Non-pigmented ciliary epithelial cell (primary cell): ENCODE measurements at regions not wholly inside any gene's neighbourhood (a gene's known extent, or its start where the extent isn't known, plus 50 kb on each side); places are given as distances from the start of the nearest gene placed in this dataset.
"Not testable (repeated sequence)": the region's sequence is repeated elsewhere in the genome, so short reads cannot be mapped to it uniquely, and the experiment has no call there.

Experiments used
- DNase-seq: peaks from one replicate; pipeline ENCODE4 v3.0.0-alpha.2; 2010; ENCODE audit warnings: low read depth

- no peak for DNase-seq
Observed at GRCh38 chr15:70602834-70603560, 160.4 kb downstream of the UACA start.

GRCh38 chr15:70602281-70602680, 161.1 kb downstream of the UACA start:
- no peak for DNase-seq

- no peak for DNase-seq
Observed at GRCh38 chr15:70597945-70598344, 165.4 kb downstream of the UACA start.

GRCh38 chr15:70597056-70597603, 166.2 kb downstream of the UACA start:
- DNase-seq, result no peak

- DNase-seq, result peak; percentile 82
Observed at GRCh38 chr15:70596354-70597055, 166.9 kb downstream of the UACA start.

GRCh38 chr15:70593795-70594194, 169.6 kb downstream of the UACA start:
- no peak for DNase-seq

- DNase-seq, result no peak
Observed at GRCh38 chr15:70589728-70590127, 173.6 kb downstream of the UACA start.

GRCh38 chr15:70589221-70589620, 174.1 kb downstream of the UACA start:
- no peak for DNase-seq

- no peak for DNase-seq
Observed at GRCh38 chr15:70588613-70589012, 174.7 kb downstream of the UACA start.

GRCh38 chr15:70587896-70588567, 175.3 kb downstream of the UACA start:
- no peak for DNase-seq

- not testable (repeated sequence) for DNase-seq
Observed at GRCh38 chr15:70587012-70587634, 176.2 kb downstream of the UACA start.

- DNase-seq, result no peak
Observed at GRCh38 chr15:70586241-70586640, 177.1 kb downstream of the UACA start.

GRCh38 chr15:70585707-70586034, 177.7 kb downstream of the UACA start:
- no peak for DNase-seq

GRCh38 chr15:70584838-70585706, 178.3 kb downstream of the UACA start:
- DNase-seq, result no peak

GRCh38 chr15:70584441-70584837, 178.9 kb downstream of the UACA start:
- no peak for DNase-seq

GRCh38 chr15:70583006-70583405, 180.4 kb downstream of the UACA start:
- no peak for DNase-seq

GRCh38 chr15:70582143-70582945, 181.0 kb downstream of the UACA start:
- DNase-seq, result no peak

- no peak for DNase-seq
Observed at GRCh38 chr15:70580958-70581357, 182.4 kb downstream of the UACA start.

- DNase-seq, result no peak
Observed at GRCh38 chr15:70580286-70580685, 183.1 kb downstream of the UACA start.

- DNase-seq, result no peak
Observed at GRCh38 chr15:70579766-70580165, 183.6 kb downstream of the UACA start.

GRCh38 chr15:70578196-70578595, 185.2 kb downstream of the UACA start:
- DNase-seq, result no peak
